ENCODE measurements at regions not wholly inside any gene's neighbourhood (a gene's known extent, or its start where the extent isn't known, plus 50 kb on each side); places are given as distances from the start of the nearest gene placed in this dataset.

- TF ChIP-seq, protein P1, sequence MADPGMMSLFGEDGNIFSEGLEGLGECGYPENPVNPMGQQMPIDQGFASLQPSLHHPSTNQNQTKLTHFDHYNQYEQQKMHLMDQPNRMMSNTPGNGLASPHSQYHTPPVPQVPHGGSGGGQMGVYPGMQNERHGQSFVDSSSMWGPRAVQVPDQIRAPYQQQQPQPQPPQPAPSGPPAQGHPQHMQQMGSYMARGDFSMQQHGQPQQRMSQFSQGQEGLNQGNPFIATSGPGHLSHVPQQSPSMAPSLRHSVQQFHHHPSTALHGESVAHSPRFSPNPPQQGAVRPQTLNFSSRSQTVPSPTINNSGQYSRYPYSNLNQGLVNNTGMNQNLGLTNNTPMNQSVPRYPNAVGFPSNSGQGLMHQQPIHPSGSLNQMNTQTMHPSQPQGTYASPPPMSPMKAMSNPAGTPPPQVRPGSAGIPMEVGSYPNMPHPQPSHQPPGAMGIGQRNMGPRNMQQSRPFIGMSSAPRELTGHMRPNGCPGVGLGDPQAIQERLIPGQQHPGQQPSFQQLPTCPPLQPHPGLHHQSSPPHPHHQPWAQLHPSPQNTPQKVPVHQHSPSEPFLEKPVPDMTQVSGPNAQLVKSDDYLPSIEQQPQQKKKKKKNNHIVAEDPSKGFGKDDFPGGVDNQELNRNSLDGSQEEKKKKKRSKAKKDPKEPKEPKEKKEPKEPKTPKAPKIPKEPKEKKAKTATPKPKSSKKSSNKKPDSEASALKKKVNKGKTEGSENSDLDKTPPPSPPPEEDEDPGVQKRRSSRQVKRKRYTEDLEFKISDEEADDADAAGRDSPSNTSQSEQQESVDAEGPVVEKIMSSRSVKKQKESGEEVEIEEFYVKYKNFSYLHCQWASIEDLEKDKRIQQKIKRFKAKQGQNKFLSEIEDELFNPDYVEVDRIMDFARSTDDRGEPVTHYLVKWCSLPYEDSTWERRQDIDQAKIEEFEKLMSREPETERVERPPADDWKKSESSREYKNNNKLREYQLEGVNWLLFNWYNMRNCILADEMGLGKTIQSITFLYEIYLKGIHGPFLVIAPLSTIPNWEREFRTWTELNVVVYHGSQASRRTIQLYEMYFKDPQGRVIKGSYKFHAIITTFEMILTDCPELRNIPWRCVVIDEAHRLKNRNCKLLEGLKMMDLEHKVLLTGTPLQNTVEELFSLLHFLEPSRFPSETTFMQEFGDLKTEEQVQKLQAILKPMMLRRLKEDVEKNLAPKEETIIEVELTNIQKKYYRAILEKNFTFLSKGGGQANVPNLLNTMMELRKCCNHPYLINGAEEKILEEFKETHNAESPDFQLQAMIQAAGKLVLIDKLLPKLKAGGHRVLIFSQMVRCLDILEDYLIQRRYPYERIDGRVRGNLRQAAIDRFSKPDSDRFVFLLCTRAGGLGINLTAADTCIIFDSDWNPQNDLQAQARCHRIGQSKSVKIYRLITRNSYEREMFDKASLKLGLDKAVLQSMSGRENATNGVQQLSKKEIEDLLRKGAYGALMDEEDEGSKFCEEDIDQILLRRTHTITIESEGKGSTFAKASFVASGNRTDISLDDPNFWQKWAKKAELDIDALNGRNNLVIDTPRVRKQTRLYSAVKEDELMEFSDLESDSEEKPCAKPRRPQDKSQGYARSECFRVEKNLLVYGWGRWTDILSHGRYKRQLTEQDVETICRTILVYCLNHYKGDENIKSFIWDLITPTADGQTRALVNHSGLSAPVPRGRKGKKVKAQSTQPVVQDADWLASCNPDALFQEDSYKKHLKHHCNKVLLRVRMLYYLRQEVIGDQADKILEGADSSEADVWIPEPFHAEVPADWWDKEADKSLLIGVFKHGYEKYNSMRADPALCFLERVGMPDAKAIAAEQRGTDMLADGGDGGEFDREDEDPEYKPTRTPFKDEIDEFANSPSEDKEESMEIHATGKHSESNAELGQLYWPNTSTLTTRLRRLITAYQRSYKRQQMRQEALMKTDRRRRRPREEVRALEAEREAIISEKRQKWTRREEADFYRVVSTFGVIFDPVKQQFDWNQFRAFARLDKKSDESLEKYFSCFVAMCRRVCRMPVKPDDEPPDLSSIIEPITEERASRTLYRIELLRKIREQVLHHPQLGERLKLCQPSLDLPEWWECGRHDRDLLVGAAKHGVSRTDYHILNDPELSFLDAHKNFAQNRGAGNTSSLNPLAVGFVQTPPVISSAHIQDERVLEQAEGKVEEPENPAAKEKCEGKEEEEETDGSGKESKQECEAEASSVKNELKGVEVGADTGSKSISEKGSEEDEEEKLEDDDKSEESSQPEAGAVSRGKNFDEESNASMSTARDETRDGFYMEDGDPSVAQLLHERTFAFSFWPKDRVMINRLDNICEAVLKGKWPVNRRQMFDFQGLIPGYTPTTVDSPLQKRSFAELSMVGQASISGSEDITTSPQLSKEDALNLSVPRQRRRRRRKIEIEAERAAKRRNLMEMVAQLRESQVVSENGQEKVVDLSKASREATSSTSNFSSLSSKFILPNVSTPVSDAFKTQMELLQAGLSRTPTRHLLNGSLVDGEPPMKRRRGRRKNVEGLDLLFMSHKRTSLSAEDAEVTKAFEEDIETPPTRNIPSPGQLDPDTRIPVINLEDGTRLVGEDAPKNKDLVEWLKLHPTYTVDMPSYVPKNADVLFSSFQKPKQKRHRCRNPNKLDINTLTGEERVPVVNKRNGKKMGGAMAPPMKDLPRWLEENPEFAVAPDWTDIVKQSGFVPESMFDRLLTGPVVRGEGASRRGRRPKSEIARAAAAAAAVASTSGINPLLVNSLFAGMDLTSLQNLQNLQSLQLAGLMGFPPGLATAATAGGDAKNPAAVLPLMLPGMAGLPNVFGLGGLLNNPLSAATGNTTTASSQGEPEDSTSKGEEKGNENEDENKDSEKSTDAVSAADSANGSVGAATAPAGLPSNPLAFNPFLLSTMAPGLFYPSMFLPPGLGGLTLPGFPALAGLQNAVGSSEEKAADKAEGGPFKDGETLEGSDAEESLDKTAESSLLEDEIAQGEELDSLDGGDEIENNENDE (IDR thresholded peaks at IDR 0.05; ENCODE audit: insufficient replicate concordance, low read length), result no peak
- TF ChIP-seq RFX5 (IDR thresholded peaks at IDR 0.05; ENCODE audit: borderline replicate concordance, low read depth, low read length), result no peak
- TF ChIP-seq CHD2 (IDR thresholded peaks at IDR 0.05; ENCODE audit: low read length), result no peak
- TF ChIP-seq BACH1 (IDR thresholded peaks at IDR 0.05; ENCODE audit: low read length), result no peak
Observed at GRCh38 chr4:167873496-167873895, 218.8 kb upstream of the ANXA10 start (continued).
